GM12891 (cell line): ENCODE measurements at regions not wholly inside any gene's neighbourhood (a gene's known extent, or its start where the extent isn't known, plus 50 kb on each side); places are given as distances from the start of the nearest gene placed in this dataset.

Source experiments
- PAX5 ChIP-seq: IDR thresholded peaks from 2 replicates; pipeline ENCODE4 v1.6.1; 2011; ENCODE audit warnings: low read length, moderate library complexity, mild to moderate bottlenecking; ENCODE audit not compliant: insufficient read depth, severe bottlenecking
- POLR2A ChIP-seq: IDR thresholded peaks from 2 replicates; pipeline ENCODE4 v1.6.1; 2011; ENCODE audit warnings: low read depth, low read length, control low read depth
- POLR2AphosphoS5 ChIP-seq: IDR thresholded peaks from 2 replicates; pipeline ENCODE4 v1.6.1; 2011; ENCODE audit warnings: low read depth, low read length, control low read depth
- POU2F2 ChIP-seq: IDR thresholded peaks from 2 replicates; pipeline ENCODE4 v1.6.1; 2011; ENCODE audit warnings: low read depth, mild to moderate bottlenecking, control low read depth, low read length, moderate library complexity
- TAF1 ChIP-seq: IDR thresholded peaks from 2 replicates; pipeline ENCODE4 v1.6.1; 2011; ENCODE audit warnings: low read depth, low read length, control low read depth

DNA sequence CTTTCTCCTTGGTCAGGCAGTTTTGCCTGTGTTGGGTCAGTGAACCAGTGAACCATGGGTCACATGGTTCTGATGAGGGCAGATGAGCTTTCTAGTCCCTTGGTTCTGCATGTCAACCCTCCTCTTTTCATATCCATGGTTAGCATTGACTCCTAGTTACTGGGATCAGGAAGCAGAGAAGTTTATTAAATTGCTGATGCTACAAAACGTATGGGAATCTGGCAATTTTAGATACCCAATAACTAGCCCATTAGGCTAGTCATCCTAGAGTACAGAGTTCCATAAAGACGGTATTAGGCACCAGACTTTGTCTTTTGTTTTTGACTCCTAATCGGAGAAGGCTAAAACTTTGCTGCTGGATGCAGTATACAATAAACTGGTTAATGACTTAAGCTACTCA, 273.1 kb downstream of the ATPSCKMT start:
- no peak for TF ChIP-seq POLR2AphosphoS5
- TF ChIP-seq TAF1 = no peak
- no peak for TF ChIP-seq POLR2A
- no peak for TF ChIP-seq PAX5
- TF ChIP-seq POU2F2 = no peak
